Vagina (tissue), 2 donors: ENCODE measurements at regions not wholly inside any gene's neighbourhood (a gene's known extent, or its start where the extent isn't known, plus 50 kb on each side); places are given as distances from the start of the nearest gene placed in this dataset.

Source experiments
- CTCF ChIP-seq, 3 experiments: fragments of 450-650 bp in 2 of 3; fragments of 200-600 bp in 1 of 3; sonication (generic) in 1 of 3; IDR thresholded peaks; one replicate each; pipeline ENCODE4 v1.5.1; 2017 to 2019; ENCODE audit warnings: antibody characterized with exemption in 3 of 3, mild to moderate bottlenecking in 2 of 3, moderate library complexity in 2 of 3
- POLR2A ChIP-seq, 2 donors: fragments of 450-650 bp; IDR thresholded peaks; one replicate each; pipeline ENCODE4 v1.6.1; 2017; ENCODE audit warnings: antibody characterized with exemption in 2 of 2, mild to moderate bottlenecking in 2 of 2, moderate library complexity in 2 of 2
- POLR2AphosphoS5 ChIP-seq, 2 donors: sonication (generic); formaldehyde crosslinking; IDR thresholded peaks; one replicate each; pipeline ENCODE4 v1.9.0; 2017; ENCODE audit warnings: antibody characterized with exemption in 2 of 2, mild to moderate bottlenecking in 2 of 2, low read depth in 1 of 2; ENCODE audit not compliant: insufficient read depth in 1 of 2

GRCh38 chr5:161134956-161135355 lies 282.9 kb upstream of the ATP10B start:
- TF ChIP-seq CTCF (IDR thresholded peaks at IDR 0.05) (no peak), POLR2A (IDR thresholded peaks at IDR 0.05) (no peak), POLR2AphosphoS5 (IDR thresholded peaks at IDR 0.05; ENCODE audit: insufficient read depth in 1 of 2, low read depth in 1 of 2) (no peak)
